Progenitor cell of endocrine pancreas (in vitro differentiated cells): ENCODE measurements at regions not wholly inside any gene's neighbourhood (a gene's known extent, or its start where the extent isn't known, plus 50 kb on each side); places are given as distances from the start of the nearest gene placed in this dataset.
"Not testable (repeated sequence)": the region's sequence is repeated elsewhere in the genome, so short reads cannot be mapped to it uniquely, and the experiment has no call there.

Experiments
- DNase-seq: peaks from one replicate; pipeline ENCODE4 v3.0.0; 2021; ENCODE audit warnings: low spot score; ENCODE audit not compliant: unreplicated experiment
- H3K27ac Mint-ChIP-seq: 2 replicates; pipeline ENCODE4 v1.8.0; 2021; ENCODE audit warnings: mild to moderate bottlenecking, moderate library complexity, mixed read lengths
- H3K27me3 Mint-ChIP-seq: 2 replicates; pipeline ENCODE4 v1.8.0; 2021; ENCODE audit warnings: mixed read lengths
- H3K36me3 Mint-ChIP-seq: 2 replicates; pipeline ENCODE4 v1.8.0; 2022; ENCODE audit warnings: mixed read lengths; ENCODE audit not compliant: insufficient read depth
- H3K4me1 Mint-ChIP-seq: 2 replicates; pipeline ENCODE4 v1.8.0; 2021; ENCODE audit warnings: low read depth, mixed read lengths
- H3K4me3 Mint-ChIP-seq: 2 replicates; pipeline ENCODE4 v1.8.0; 2021; ENCODE audit warnings: low read depth, mild to moderate bottlenecking, moderate library complexity, mixed read lengths
- H3K9me3 Mint-ChIP-seq: 2 replicates; pipeline ENCODE4 v1.8.0; 2021; ENCODE audit warnings: low read depth, mixed read lengths
- CTCF ChIP-seq: fragments of 200-600 bp; sonication (generic); IDR thresholded peaks from one replicate; pipeline ENCODE4 v1.5.0; 2021; ENCODE audit warnings: antibody characterized with exemption, mild to moderate bottlenecking; ENCODE audit not compliant: unreplicated experiment

- Mint-ChIP-seq H3K36me3 (no peaks in the 10 kb centered on the region), H3K4me3 (no peak overlapping the region), H3K4me1 (no peaks in the 10 kb centered on the region), H3K9me3 (no peaks in the 10 kb centered on the region), H3K27ac (no peak overlapping the region), H3K27me3 (no peaks in the 10 kb centered on the region)
- no peak for TF ChIP-seq CTCF
- DNase-seq, result no peak
Observed at GRCh38 chr2:41329040-41329439, 718.8 kb upstream of the PKDCC start.

- no peak for TF ChIP-seq CTCF
- Mint-ChIP-seq H3K4me1 (peaks cover 2% of the 10 kb centered on the region), H3K9me3 (no peaks in the 10 kb centered on the region), H3K4me3 (no peak overlapping the region), H3K27ac (no peak overlapping the region), H3K36me3 (no peaks in the 10 kb centered on the region), H3K27me3 (no peaks in the 10 kb centered on the region)
- DNase-seq, result no peak
Observed at GRCh38 chr2:41334159-41334558, 713.7 kb upstream of the PKDCC start.

GRCh38 chr2:41335573-41335972 is 712.2 kb upstream of the PKDCC start:
- DNase-seq, H3K27ac Mint-ChIP-seq, H3K4me1 Mint-ChIP-seq, H3K9me3 Mint-ChIP-seq, H3K36me3 Mint-ChIP-seq, H3K4me3 Mint-ChIP-seq, H3K27me3 Mint-ChIP-seq: not testable (repeated sequence)

- no peaks in the 10 kb centered on the region for H3K36me3 Mint-ChIP-seq
- TF ChIP-seq CTCF, result no peak
- H3K27me3 Mint-ChIP-seq, result no peaks in the 10 kb centered on the region
- H3K4me1 Mint-ChIP-seq, result peaks cover 2% of the 10 kb centered on the region
- H3K4me3 Mint-ChIP-seq, result no peak overlapping the region
- no peaks in the 10 kb centered on the region for H3K9me3 Mint-ChIP-seq
- H3K27ac Mint-ChIP-seq, result no peak overlapping the region
- no peak for DNase-seq
Observed at GRCh38 chr2:41337956-41338355, 709.9 kb upstream of the PKDCC start.

GRCh38 chr2:41344529-41344928 is 703.3 kb upstream of the PKDCC start:
- no peaks in the 10 kb centered on the region for H3K9me3 Mint-ChIP-seq
- no peaks in the 10 kb centered on the region for H3K27me3 Mint-ChIP-seq
- no peaks in the 10 kb centered on the region for H3K36me3 Mint-ChIP-seq
- no peaks in the 10 kb centered on the region for H3K4me1 Mint-ChIP-seq
- no peak overlapping the region for H3K4me3 Mint-ChIP-seq
- no peak for TF ChIP-seq CTCF
- no peak for DNase-seq
- H3K27ac Mint-ChIP-seq, result no peak overlapping the region

GRCh38 chr2:41353060-41353459 is 694.8 kb upstream of the PKDCC start:
- TF ChIP-seq CTCF, result no peak
- Mint-ChIP-seq H3K36me3 (no peaks in the 10 kb centered on the region), H3K4me3 (no peak overlapping the region), H3K27ac (no peak overlapping the region), H3K9me3 (no peaks in the 10 kb centered on the region), H3K27me3 (no peaks in the 10 kb centered on the region), H3K4me1 (no peaks in the 10 kb centered on the region)
- no peak for DNase-seq
